Mesenteric fat pad (tissue), 1 donor: ENCODE measurements at regions not wholly inside any gene's neighbourhood (a gene's known extent, or its start where the extent isn't known, plus 50 kb on each side); places are given as distances from the start of the nearest gene placed in this dataset.

ENCODE experiments used
- DNase-seq: peaks from one replicate; pipeline ENCODE4 v3.0.0-alpha.2; 2020; ENCODE audit warnings: low spot score
- donor health status: DM: yes; HTN: yes; CAD: no.

DNA sequence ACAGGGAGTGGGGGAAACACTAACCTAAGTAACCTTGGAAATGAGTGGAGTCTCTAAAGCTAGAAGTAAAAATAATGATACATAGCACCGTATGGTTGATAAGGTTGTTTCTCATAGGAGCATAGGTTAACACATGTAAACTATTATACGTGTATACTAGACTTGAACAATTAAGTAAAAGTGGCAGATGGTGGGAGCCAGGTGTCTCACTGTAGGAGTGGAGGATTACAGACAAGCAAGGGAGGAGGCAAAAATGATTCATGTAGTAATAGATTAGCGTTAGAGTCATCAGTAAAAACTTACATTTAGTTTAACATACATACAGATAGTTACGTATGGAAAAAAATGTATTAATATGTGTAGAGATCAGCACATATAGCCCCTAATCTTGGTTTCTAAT, 138.4 kb upstream of the DSCAM start:
- DNase-seq, result no peak

DNA sequence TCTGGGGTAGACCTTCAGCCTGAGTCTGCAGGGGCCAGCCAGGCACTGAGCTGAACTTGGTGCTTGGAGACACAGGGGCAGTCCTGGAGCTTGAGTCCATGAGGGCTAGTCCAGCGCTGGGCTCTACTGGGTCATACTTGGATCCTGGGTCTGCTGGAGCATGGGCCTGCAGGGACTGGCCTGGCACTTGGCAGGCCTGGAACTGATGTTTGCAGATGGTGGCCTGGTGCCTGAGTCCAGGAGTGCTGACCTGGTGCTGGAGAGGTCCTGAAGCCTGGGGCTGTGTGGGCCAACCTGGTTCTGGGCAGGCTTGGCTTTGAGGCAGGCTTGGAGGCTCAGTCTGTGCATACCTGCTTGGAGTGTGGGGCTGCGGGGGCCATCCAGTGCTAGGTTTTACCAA, 143.4 kb upstream of the DSCAM start:
- no peak for DNase-seq

DNA sequence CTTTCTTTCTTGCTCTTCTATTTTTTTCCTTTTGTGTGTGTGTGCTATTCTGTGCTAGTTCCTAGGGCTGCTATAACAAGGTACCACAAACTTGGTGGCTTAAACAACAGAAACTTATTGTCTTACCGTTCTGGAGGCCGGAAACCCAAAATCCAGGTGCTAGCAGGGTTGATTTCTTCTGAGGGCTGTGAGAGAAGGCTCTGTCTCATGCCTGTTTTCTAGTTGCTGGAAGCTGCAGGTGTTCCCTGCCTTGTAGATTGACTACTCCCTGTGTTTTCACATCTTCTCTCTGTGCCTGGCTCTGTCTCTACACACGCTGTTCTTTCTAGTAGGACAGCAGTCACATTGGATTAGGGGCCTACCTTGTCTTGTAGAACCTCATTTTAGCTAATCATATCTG, 150.9 kb upstream of the DSCAM start:
- DNase-seq, result no peak

DNA sequence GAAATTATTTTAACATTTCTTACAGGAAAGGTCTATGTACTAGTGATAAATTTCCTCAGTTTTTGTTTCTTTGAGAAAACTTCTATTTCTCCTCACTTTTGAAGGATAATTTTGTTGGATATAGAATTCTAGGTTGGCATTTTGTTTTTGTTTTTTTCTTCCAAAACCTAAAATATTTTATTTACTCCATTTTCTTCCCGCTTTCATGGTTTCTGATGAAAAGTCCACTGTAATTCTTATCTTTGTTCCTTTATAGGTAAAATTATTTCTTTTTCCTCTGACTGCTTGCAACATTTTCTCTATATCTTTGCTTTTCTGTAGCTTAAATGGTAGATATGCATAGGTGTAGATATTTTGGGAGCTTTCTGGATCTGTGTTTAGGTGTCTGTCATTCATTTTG, 153.9 kb upstream of the DSCAM start:
- DNase-seq, result no peak

DNA sequence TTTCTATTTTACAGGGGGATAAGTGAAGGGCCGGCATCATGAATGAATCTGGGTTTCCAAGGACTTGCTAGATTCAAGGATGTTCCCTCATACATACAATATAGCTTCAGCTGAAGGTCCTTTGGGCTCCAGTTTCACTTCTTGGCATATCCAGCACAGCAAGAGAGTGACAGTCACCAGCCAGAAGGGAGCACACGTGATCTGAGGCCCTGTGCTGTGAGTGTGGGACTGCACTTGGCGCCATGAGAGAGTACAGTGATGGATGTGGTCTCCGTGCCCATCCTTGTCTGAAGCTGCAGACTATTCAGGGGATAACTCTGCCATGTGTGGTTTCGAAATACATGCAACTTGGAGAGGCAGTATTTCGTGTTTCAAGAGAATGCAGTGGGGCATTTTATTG, 159.7 kb upstream of the DSCAM start:
- no peak for DNase-seq

DNA sequence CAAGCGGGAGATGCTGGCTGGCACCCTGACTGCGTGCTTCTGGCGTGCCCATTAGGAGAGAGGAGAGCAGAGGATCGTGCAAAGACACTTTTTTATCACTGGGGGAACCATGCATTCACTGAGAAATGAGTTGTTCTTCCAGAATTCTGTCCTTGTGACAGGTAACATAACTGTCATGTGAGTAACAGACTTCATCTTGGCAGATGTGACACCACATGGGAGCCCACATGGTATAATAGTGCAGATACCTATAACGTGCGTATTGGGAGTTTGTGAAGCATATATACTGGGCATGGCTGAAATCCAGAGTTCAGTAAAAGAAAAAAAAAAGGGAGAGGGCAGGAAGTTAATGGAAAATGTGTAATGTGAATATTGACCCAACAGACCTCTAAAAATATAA, 159.6 kb upstream of the BACE2 start:
- no peak for DNase-seq

DNA sequence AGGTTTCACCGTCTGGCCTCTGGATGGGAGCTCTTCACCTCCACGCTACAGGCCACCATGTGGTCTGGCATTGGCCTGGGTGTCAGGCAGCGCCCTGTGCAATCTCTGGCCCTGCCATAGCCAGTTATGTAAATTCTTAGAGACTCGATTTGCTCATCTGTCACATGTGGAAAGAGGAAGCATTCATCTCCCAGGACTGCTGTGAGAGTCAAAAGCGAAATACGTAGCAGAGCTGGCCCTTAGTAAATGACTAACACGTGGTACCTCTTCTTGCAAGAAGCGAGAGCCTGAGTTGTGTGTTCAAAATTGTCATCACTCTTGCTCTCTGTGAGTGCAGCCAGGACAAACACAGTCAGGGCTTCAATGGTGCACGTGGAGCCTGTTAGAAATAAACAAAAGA, 159.0 kb upstream of the BACE2 start:
- no peak for DNase-seq

DNA sequence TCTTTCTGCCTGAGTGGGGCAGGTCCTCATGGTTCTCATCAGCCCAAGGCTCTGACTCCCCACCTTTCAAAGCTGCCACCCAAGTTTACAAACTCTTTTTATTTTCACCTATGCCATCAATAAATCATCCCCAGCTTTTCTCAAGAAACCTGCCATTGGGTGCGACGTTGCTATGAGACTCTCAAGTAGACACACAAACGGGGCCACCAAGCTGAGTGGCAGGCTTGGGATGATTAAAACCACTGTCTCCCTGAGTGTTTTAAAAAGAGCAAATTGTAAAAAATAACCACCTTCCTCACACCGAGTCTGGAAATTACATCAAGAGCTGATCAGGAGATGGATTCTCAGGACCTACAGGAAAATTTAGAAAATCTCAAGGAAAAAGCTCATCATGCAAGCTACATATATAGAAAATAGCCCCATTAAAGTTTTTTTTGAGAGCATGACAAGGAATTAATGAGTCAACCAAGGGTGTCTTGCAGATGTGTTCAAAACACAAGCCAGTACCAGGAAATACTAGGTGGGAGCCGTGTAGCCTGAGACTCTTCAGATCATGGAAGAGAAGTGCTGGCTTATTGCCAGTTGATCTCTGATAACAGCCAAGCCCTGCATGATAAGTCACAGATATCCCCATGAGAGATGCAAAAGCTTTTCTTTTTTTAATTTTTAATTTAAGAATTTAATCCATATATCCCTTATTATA, 158.4 kb upstream of the BACE2 start:
- DNase-seq, result no peak

DNA sequence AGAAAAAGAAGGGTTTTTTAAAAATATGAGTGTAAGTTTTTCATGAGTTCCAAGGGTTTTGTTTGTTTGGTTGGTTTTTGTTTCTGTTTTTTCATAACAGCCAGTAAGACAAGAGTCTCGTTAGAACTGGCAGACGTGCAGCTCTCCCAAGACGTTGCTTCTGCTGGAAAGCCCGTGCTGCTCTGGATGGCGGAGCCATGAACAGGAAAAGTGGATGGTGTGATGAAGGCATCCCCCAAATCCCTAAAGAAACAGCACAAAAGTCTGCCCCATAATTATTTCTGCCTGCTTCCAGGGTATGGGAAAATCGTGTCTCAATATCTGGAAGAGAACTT, 157.9 kb upstream of the BACE2 start:
- DNase-seq, result no peak

DNA sequence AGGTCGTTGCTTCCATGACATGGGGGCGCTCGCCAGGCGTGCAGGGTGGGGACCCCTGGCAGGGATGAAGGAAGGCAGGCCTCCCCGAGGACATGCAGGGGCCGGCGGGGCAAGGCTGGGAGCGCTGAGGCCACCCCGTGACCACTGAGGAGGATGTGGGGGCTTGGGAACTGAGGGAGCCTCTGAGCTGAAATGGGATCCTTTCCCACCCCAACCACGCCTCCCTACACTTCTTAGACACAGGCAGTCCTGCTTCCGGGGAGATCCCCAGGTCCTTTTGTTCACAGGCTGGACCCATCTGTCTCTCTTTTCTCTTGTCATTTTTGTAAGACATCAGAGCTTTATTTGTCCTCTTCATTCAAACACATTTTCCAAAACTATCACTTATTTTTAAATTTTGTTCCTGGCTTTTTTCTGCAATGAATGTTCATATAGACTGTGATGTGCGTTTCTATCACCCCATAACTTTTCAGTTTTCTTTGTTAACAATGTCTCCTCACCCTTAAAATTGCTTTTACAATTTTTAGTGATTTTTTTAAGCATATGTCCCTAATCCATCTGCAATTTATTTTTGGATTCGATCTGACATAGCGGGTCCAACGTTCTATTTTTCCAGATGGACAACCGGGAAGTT, 156.7 kb upstream of the BACE2 start:
- no peak for DNase-seq

DNA sequence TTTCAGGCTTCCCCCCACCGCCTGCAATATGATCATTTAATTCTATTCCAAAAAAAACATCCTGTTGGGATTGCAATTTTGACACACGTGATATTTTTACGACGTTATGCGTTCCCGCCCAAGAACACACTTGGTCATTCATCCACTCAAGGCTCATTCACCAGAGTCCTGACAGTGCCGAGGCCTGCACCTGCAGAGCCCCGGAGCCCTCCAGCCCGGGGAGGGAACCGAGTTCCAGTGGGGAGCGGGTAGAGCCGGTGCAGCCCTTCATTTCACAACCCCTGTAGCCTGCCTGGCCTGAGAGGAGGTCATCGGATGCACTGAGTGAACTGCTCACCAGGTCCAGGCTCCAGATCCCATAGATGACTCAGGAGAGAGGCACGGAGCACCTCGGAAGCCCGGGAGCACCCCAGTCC, 156.0 kb upstream of the BACE2 start:
- no peak for DNase-seq

DNA sequence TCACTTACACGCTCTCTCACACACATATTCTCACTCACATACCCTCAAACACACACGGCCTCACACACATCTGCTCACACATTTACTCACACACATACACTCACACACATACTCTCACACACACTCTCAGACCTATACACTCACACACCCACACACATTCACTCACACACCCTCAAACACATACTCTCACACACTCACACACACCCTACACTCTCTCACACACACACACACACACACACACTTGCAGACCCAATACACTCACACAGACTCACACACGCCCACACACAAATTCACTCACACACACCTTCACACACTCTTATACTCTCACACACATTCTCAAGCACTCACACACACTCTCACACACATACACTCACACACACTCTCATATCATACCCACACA, 155.5 kb upstream of the BACE2 start:
- no peak for DNase-seq

DNA sequence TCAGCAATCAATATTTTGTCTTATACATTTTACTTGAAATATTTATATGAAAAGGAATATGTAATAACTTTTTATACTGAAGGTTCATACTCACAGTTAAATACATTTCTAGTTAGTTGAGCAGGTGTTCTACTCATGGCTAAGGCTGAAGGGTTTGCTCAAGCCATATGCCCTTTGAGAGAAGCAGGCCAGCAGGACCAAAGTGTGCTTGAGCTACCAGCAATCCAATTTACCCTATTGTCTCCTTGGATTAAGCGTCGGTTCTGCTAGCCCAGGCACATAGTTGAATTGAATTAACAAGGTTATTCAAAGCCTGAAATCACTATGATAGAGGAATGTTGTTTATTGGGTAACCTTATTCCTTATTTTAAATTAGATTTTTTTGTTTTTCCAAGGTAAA, 151.5 kb upstream of the BACE2 start:
- no peak for DNase-seq

DNA sequence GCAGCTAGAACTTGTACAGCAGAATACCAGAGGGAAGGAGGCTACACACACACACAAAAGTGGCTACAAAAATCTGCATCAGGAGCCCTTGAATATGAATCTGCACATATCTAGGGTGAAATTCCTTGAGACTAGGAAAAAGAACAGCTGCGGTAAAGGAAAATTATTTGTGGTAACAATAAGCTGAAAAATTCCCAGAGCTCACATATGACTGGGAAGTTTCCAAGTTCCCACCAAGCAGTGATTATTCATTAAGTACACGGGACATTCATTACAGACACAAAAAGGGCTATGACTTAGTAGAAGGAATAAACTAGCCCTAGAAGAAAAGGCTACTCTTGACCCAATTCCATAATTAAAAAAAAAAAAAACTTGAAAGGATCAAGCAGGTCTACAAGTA, 149.5 kb upstream of the BACE2 start:
- no peak for DNase-seq

DNA sequence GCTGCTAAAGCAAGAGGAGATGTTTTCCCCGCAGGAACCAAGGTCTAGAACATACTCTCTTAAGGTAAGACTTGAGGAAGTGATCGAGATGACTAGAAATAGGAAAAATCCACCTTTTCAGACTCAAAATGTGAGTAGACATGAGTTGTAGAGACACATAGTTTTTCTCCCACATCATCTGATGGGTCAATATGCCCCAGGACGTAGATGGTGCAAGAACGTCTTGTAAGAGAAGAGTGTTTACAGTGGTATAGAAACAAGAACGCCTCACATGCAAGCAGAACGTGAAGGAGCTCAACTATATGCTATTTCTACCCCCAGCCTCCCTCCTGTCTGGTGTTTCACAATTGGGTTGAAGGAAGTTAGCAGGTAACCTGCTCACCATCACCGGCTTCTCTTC, 144.0 kb upstream of the BACE2 start:
- DNase-seq, result no peak

DNA sequence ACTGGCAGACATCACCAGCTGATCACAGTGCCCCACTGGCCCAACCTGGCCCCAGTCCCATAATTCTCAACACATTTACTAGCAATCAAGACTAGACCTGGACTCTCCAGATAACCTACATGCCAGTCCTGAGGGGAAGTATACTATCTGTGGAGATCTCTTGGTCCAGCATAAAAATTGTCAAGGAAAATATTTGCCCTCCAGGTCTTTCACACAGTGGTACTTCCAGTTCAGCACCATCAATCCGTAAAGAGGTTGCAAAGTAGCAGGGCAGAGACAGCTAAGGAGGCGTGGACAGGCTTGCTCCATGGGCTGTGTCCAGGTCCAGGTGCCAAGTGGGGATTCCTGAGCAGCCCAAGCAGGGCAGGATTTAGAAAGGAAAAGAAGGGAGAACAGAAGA, 143.6 kb upstream of the BACE2 start:
- DNase-seq, result no peak

DNA sequence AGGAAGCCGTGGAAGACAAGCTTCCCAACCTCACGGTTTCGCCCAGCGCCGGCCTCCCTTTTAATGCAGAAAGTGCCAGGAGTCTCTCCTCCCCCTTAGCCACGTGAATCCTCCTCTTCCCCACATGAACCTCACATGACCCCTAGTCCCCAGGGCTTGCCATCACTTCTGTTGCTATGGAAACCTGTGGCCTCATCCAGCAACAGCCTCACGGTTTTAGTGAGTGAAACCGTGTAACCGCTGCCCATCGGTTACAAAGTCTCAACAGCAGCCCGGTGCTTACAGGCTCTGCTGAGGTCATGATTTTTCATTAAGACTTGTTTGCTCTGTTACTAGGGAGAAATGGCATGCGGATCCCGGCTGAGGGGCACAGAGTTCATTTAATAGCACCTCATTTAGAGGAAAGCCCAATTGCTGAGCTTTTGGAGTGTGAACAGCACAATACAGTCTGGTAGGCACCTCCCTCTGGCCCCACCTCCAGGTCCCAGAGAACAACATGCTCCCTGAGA, 143.2 kb upstream of the BACE2 start:
- no peak for DNase-seq

DNA sequence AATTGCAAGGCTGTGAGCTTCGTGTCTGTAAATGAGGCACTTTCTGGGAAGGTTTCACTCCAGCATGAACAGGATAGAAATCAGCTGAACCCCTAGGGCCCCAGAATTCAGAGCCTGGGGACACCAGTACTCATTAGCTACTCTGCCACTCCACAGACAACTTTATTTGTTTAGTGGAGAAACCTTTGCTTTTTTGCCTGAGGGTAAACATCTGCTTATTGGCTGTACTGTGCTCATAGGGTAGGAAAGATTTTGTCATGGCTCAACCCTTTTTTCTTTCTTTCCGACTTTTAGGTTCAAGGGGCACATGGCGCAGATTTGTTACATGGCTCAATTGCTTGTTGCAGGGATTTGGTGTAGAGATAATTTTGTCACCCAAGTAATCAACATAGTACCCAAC, 138.4 kb upstream of the BACE2 start:
- no peak for DNase-seq

DNA sequence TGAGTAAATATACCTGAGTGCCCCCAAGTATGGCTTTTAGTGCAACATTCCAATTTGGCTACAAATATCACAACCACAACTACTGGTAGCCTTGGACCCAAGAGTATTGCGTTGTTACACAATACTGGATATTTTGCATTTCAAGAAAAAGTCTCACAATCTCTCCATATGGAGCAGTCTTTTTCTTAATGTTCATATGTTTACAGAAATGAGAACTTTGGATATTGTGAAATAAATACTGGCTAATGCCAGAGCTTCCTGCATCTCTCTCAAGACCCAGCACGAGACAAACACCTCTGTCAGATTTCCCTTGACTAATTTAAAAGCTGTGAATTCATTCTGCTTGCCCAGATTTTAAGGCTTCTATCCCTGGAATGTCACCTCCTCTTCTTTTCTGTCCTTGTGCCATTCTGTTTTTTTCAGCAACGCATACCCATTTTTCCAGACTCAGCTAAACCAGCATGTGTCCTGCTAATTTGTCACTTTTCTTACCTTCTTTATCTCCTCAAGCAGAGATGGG, 136.2 kb upstream of the BACE2 start:
- DNase-seq, result no peak

DNA sequence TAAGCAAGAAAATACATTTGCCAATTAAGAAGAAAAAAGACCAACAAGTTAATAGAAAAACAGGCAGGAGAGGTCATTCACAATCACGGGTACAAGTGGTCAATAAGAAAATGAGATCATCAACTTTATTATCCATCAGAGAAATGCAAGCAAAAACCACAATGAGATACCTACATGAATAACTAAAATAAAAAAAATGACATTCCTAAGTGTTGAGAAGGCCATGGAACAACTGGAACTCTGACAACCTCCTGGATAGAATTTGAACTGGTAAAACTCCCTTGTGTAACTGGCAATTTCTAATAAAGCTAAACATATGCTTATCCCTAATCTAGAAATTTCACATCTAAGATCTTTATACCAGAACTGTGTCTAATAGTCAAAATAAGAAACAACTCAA, 135.4 kb upstream of the BACE2 start:
- no peak for DNase-seq

DNA sequence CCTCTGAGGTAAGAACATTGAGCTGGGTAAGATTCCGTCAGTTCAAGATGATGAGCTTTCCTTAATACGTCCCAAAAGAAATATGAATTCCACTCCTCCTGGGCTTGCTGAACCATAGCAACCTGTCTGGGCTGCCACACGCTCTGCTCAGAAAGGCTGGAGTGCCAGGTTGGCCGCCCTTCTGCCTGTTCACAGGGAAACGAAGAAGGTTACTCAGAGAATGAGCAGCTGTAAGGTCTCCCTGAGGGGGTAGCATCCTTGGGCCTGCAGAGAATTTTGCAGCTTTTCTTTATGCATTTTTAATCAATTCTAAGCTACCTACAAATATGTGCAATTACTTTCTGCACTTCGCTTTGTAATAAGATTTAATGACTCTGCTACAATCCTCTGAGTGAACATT, 130.7 kb upstream of the BACE2 start:
- DNase-seq, result no peak

DNA sequence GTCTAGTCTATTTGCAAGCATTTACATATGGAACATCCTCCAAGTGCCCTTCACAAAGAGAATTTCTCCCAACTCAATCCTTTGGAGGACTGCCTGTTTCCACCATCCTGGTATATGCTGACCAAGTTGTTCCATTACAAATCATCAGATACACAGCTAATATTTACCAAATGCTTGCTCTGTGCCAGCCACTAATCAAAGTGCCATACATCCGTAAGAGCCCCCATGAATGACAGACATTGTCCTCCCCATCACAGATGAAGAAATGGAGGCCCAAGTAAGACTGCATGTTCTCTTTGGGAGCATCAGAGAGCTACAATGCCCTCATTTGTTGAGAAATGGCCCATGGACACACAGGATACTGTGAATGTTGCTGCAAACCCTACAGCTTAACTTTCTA, 130.0 kb upstream of the BACE2 start:
- DNase-seq, result no peak

DNA sequence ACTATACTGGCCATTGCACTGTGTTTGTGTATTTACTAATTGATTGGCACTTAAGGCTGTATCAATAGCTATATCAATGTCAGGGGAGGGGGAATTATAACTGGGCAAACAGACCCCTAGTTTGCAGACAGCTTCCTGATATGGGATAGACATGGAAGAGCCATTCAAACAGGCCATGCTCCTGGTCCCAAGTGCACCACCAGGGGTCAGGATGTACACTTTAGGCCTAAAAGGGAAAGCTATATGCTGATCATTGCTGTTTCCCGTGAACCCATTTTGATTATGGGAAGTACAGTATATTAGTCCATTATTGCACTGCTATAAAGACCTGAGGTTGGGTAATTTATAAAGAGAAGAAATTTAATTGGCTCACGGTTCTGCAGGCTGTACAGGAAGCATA, 124.9 kb upstream of the BACE2 start:
- DNase-seq, result no peak
